H1 (cell line): ENCODE measurements at regions not wholly inside any gene's neighbourhood (a gene's known extent, or its start where the extent isn't known, plus 50 kb on each side); places are given as distances from the start of the nearest gene placed in this dataset.

ENCODE experiments used
- CHD7 ChIP-seq: fragments of 300-600 bp; sonication (generic); IDR thresholded peaks from 2 replicates; pipeline ENCODE4 v1.7.1; 2012; ENCODE audit warnings: low read length, moderate library complexity, mild to moderate bottlenecking, inconsistent platforms; ENCODE audit not compliant: insufficient replicate concordance
- EGR1 ChIP-seq: IDR thresholded peaks from 2 replicates; pipeline ENCODE4 v1.6.1; 2011; ENCODE audit warnings: low read depth, low read length, borderline replicate concordance
- GTF2F1 ChIP-seq: IDR thresholded peaks from 2 replicates; pipeline ENCODE4 v1.6.1; 2012; ENCODE audit warnings: low read depth, low read length, improper control_type of control experiment, borderline replicate concordance
- RNF2 ChIP-seq: fragments of 200-900, 300-1000 bp; sonication (generic); IDR thresholded peaks from 2 replicates; pipeline ENCODE4 v1.7.1; 2016; ENCODE audit warnings: borderline replicate concordance, low read depth, mild to moderate bottlenecking, antibody characterized with exemption, low read length; ENCODE audit not compliant: poor library complexity, severe bottlenecking; ENCODE audit errors: missing control alignments
- SP4 ChIP-seq: IDR thresholded peaks from 2 replicates; pipeline ENCODE4 v1.6.1; 2012; ENCODE audit warnings: low read length, inconsistent platforms
- TCF12 ChIP-seq: IDR thresholded peaks from 2 replicates; pipeline ENCODE4 v1.6.1; 2011; ENCODE audit warnings: low read depth, mild to moderate bottlenecking, low read length
- ZNF274 ChIP-seq: IDR thresholded peaks from 2 replicates; pipeline ENCODE4 v1.7.0; 2012; ENCODE audit warnings: low read length, borderline replicate concordance; ENCODE audit errors: extremely low read depth
- TF ChIP-seq, protein P1 (sequence below): IDR thresholded peaks from 2 replicates; pipeline ENCODE4 v1.6.1; 2012; ENCODE audit warnings: low read length, inconsistent platforms

DNA sequence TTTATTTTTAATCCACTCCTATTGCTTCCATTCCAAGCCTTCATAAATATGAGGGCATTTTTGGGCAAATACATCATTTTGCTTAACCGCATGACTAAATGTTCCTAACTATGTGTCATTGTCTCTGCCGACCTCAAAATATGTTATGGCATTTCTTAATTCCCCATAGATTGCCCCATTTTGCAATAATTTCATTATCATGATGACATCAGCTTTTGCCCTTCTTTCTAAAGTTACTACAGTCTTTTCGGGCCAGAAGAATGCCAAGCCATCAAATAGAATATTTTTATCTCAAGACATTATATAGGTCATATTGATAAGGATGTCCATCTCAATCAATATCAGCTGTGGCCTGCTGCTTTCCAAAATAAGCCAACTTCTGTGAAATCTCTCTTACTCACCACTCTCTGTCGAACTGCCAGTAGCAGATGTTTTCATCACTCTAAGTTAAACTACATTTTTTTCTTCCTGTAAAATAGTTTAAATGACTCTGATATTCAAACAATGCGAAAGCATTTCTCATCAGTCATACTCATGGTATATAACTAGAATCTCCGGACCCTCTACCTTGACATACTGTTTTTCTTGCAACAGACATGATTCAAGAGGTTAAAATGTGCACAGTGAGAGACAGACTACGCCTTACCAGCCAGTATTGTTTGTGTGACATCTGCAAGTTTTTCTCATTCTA is 1254.6 kb upstream of the CELF2 start (continued):
- TF ChIP-seq CHD7 = no peak
- no peak for TF ChIP-seq EGR1
- no peak for TF ChIP-seq TCF12
- TF ChIP-seq GTF2F1 = no peak
- TF ChIP-seq SP4 = no peak
- TF ChIP-seq, protein P1, sequence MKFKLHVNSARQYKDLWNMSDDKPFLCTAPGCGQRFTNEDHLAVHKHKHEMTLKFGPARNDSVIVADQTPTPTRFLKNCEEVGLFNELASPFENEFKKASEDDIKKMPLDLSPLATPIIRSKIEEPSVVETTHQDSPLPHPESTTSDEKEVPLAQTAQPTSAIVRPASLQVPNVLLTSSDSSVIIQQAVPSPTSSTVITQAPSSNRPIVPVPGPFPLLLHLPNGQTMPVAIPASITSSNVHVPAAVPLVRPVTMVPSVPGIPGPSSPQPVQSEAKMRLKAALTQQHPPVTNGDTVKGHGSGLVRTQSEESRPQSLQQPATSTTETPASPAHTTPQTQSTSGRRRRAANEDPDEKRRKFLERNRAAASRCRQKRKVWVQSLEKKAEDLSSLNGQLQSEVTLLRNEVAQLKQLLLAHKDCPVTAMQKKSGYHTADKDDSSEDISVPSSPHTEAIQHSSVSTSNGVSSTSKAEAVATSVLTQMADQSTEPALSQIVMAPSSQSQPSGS = no peak
- TF ChIP-seq ZNF274 = no peak
- TF ChIP-seq RNF2 = no peak
